22Rv1 (cell line): ENCODE measurements at regions not wholly inside any gene's neighbourhood (a gene's known extent, or its start where the extent isn't known, plus 50 kb on each side); places are given as distances from the start of the nearest gene placed in this dataset.
A peak's percentile ranks its signal among the peaks of the same experiment; 100 is the strongest.
"Not testable (repeated sequence)": the region's sequence is repeated elsewhere in the genome, so short reads cannot be mapped to it uniquely, and the experiment has no call there.

ENCODE experiments used
- H3K27ac ChIP-seq: fragments of 450-650 bp; 2 replicates; pipeline ENCODE4 v1.5.1; 2017
- CTCF ChIP-seq: fragments of 450-650 bp; IDR thresholded peaks from 2 replicates; pipeline ENCODE4 v1.5.1; 2017; ENCODE audit warnings: mild to moderate bottlenecking
- ZFX ChIP-seq: fragments of 450-650 bp; IDR thresholded peaks from 2 replicates; pipeline ENCODE4 v1.6.1; 2017; ENCODE audit warnings: antibody characterized with exemption, borderline replicate concordance

GRCh38 chr16:65698791-65699321, 577.0 kb upstream of the CDH11 start:
- no peak overlapping the region for H3K27ac ChIP-seq
- TF ChIP-seq ZFX (no peak), CTCF (no peak)

- no peak for TF ChIP-seq ZFX
- TF ChIP-seq CTCF: no peak
- H3K27ac ChIP-seq: no peak overlapping the region
Observed at GRCh38 chr16:65697521-65697920, 575.7 kb upstream of the CDH11 start.

GRCh38 chr16:65697065-65697464, 575.2 kb upstream of the CDH11 start:
- H3K27ac ChIP-seq: no peak overlapping the region
- TF ChIP-seq CTCF (no peak), ZFX (no peak)

- H3K27ac ChIP-seq: not testable (repeated sequence)
Observed at GRCh38 chr16:65691846-65692245, 570.0 kb upstream of the CDH11 start.

GRCh38 chr16:65689726-65690125, 567.9 kb upstream of the CDH11 start:
- H3K27ac ChIP-seq: no peak overlapping the region
- TF ChIP-seq ZFX: no peak
- no peak for TF ChIP-seq CTCF

- no peak overlapping the region for H3K27ac ChIP-seq
- TF ChIP-seq CTCF (no peak), ZFX (no peak)
Observed at GRCh38 chr16:65688301-65688700, 566.4 kb upstream of the CDH11 start.

GRCh38 chr16:65684230-65684629, 562.4 kb upstream of the CDH11 start:
- peak; percentile 2; the same call in 1 of the 2 replicates for TF ChIP-seq CTCF
- no peak for TF ChIP-seq ZFX
- H3K27ac ChIP-seq: no peak overlapping the region

GRCh38 chr16:65681406-65681805, 559.5 kb upstream of the CDH11 start:
- no peak overlapping the region for H3K27ac ChIP-seq
- TF ChIP-seq ZFX: no peak
- TF ChIP-seq CTCF: no peak
